Neutrophil (primary cell): ENCODE measurements at regions not wholly inside any gene's neighbourhood (a gene's known extent, or its start where the extent isn't known, plus 50 kb on each side); places are given as distances from the start of the nearest gene placed in this dataset.

Experiments used
- H3K27ac ChIP-seq: fragments of 200-600 bp; sonication (generic); 2 replicates; pipeline ENCODE4 v1.5.1; 2016; ENCODE audit warnings: mild to moderate bottlenecking, moderate library complexity
- H3K27me3 ChIP-seq: fragments of 200-600 bp; sonication (generic); 2 replicates; pipeline ENCODE4 v1.6.0; 2016; ENCODE audit warnings: mild to moderate bottlenecking
- H3K36me3 ChIP-seq: fragments of 200-600 bp; sonication (generic); 2 replicates; pipeline ENCODE4 v1.5.1; 2017
- H3K4me1 ChIP-seq, 2 experiments: fragments of 200-600 bp in 1 of 2; sonication (generic) in 1 of 2; 1 replicate in 1 of 2; 2 replicates in 1 of 2; pipeline versions ENCODE4 v1.5.1 to v1.6.1; 2013 to 2016; ENCODE audit warnings: low read depth in 1 of 2, low read length in 1 of 2, mild to moderate bottlenecking in 1 of 2, moderate library complexity in 1 of 2; ENCODE audit not compliant: control insufficient read depth in 1 of 2, insufficient read depth in 1 of 2
- H3K4me3 ChIP-seq, 2 experiments: fragments of 200-600 bp in 1 of 2; sonication (generic) in 1 of 2; 1 replicate in 1 of 2; 2 replicates in 1 of 2; pipeline ENCODE4 v1.5.1; 2013 to 2016; ENCODE audit warnings: low read depth in 1 of 2, low read length in 1 of 2, mild to moderate bottlenecking in 1 of 2, moderate library complexity in 1 of 2
- H3K9me3 ChIP-seq: fragments of 200-600 bp; sonication (generic); 2 replicates; pipeline ENCODE4 v1.5.1; 2016
- TF ChIP-seq, protein P1 (sequence below): fragments of 200-600 bp; sonication (generic); IDR thresholded peaks from 2 replicates; pipeline ENCODE4 v1.5.1; 2016; ENCODE audit warnings: antibody characterized with exemption

- Histone ChIP-seq H3K9me3 (no peaks in the 10 kb centered on the region), H3K27me3 (no peaks in the 10 kb centered on the region), H3K36me3 (peaks cover 68% of the 10 kb centered on the region), H3K4me1 (no peaks in the 10 kb centered on the region), H3K4me3 (no peak overlapping the region), H3K27ac (no peak overlapping the region)
- TF ChIP-seq, protein P1, sequence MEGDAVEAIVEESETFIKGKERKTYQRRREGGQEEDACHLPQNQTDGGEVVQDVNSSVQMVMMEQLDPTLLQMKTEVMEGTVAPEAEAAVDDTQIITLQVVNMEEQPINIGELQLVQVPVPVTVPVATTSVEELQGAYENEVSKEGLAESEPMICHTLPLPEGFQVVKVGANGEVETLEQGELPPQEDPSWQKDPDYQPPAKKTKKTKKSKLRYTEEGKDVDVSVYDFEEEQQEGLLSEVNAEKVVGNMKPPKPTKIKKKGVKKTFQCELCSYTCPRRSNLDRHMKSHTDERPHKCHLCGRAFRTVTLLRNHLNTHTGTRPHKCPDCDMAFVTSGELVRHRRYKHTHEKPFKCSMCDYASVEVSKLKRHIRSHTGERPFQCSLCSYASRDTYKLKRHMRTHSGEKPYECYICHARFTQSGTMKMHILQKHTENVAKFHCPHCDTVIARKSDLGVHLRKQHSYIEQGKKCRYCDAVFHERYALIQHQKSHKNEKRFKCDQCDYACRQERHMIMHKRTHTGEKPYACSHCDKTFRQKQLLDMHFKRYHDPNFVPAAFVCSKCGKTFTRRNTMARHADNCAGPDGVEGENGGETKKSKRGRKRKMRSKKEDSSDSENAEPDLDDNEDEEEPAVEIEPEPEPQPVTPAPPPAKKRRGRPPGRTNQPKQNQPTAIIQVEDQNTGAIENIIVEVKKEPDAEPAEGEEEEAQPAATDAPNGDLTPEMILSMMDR, result no peak
These were observed 88.1 kb downstream of the SEPTIN7 start for GRCh38 chr7:35889001-35889400.

DNA sequence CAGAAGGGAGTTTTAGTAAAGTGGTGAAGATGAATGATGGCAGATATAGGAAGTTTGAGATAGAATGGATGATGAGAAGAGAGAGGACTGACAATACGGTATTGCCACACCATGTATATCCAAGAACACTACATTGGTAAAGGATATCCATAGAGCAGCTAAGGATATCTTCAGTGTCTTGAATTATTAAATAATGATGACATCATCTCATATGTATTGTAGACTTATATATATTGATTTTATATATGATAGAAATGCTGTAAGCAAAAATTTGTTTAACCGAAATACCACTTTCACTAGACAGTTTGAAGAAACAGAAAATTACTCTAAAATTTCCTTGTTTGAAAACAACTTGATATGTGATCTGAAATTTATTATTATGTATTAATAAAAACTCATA is 89.0 kb downstream of the SEPTIN7 start:
- Histone ChIP-seq H3K4me1 (no peaks in the 10 kb centered on the region), H3K9me3 (no peaks in the 10 kb centered on the region), H3K27ac (no peak overlapping the region), H3K27me3 (no peaks in the 10 kb centered on the region), H3K4me3 (no peak overlapping the region), H3K36me3 (peaks cover 59% of the 10 kb centered on the region)
- TF ChIP-seq, protein P1, result no peak

- Histone ChIP-seq H3K4me3 (no peak overlapping the region), H3K27me3 (no peaks in the 10 kb centered on the region), H3K36me3 (peaks cover 46% of the 10 kb centered on the region), H3K27ac (no peak overlapping the region), H3K4me1 (no peaks in the 10 kb centered on the region), H3K9me3 (no peaks in the 10 kb centered on the region)
- TF ChIP-seq, protein P1, result no peak
These were observed 90.4 kb downstream of the SEPTIN7 start for GRCh38 chr7:35891004-35891830.

GRCh38 chr7:35893649-35894048 is 92.8 kb downstream of the SEPTIN7 start:
- TF ChIP-seq, protein P1, result no peak
- Histone ChIP-seq H3K27me3 (no peaks in the 10 kb centered on the region), H3K27ac (no peak overlapping the region), H3K9me3 (no peaks in the 10 kb centered on the region), H3K4me3 (no peak overlapping the region), H3K4me1 (no peaks in the 10 kb centered on the region), H3K36me3 (peaks cover 32% of the 10 kb centered on the region)

DNA sequence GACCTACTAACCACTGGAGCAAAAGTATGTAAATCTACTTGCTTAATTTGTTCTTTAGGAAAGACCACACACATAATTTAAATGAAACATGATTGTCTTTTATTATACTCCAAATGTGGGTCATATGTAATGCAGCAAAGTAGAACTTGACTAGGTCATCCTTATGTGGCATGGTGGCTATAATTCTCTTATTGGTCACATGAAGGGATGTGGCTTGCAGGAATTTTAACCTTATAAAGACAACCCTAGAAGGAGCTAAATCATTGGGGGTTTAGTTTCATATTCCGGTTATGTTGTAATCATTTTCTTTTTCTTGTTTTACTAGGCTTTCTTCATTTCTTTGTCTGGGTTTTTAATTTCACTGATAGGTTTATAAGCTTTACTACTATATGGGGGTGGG is 93.9 kb downstream of the SEPTIN7 start:
- peaks cover 32% of the 10 kb centered on the region for H3K36me3 ChIP-seq
- H3K4me3 ChIP-seq, result no peak overlapping the region
- no peaks in the 10 kb centered on the region for H3K4me1 ChIP-seq
- H3K27ac ChIP-seq, result no peak overlapping the region
- TF ChIP-seq, protein P1, result no peak
- H3K27me3 ChIP-seq, result no peaks in the 10 kb centered on the region
- H3K9me3 ChIP-seq, result no peaks in the 10 kb centered on the region
